HG02763 (cell line): ENCODE measurements at regions not wholly inside any gene's neighbourhood (a gene's known extent, or its start where the extent isn't known, plus 50 kb on each side); places are given as distances from the start of the nearest gene placed in this dataset.
"Not testable (repeated sequence)": the region's sequence is repeated elsewhere in the genome, so short reads cannot be mapped to it uniquely, and the experiment has no call there.

Source experiments
- ATAC-seq: cut with Tn5 transposase; IDR thresholded peaks from one replicate; pipeline ENCODE4 v1.9.1; 2021; ENCODE audit warnings: mild to moderate bottlenecking, moderate library complexity; ENCODE audit not compliant: unreplicated experiment

DNA sequence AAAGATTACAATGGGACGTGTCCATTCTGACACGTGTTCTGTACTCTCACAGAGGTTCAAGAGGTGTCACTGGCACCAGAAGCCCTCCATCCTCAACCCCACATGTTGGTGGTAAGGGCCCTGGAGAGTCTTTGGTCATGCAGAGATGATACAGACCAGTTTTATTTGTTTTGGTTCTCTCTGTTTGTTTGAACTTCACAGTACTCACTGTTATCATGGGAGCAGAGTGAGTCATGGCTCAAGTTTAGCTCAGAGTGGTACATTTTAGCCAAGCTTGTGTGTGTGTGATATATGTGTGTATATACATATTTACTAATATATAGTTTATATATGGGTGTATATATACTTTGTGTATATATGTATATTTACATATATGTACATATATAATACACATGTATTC, 935.6 kb downstream of the GRID1 start:
- no peak for ATAC-seq

DNA sequence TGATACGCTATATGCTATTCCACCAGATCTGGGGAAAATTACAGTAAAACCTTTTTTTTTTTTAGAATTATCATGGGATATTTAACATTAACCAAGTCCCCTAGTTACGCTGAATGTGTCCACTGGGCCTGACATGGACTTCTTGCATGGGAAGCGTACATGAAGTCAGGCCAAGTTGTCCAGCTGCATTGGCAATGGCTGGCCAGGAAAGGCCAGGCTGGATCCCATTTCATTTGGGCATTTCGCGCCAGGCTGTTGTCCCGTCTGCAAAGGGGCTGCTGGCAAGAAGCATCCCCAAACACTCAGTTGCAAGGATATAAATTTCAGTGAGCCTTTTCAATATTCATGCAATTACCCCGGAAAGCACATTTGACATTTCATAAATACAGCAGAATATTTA, 933.3 kb downstream of the GRID1 start:
- no peak for ATAC-seq

DNA sequence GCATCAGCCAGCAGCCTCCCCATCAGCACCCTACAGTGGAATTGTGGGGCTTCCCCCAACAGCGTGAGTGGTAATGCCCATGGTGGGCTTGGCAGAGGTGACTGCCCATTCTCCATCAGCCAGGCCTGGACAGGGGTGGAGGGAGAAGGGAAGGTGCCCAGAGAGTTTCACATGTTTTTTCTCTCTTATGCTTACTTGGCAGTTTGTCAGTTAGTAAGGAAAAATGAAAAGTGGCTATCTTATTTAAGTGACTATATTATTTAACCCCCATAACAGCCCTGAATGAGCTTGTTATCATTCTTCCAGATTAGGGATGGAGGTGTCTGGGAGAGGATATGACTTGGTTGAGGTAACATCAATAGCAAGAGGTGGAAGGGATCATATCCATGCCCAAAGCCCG, 921.7 kb downstream of the GRID1 start:
- ATAC-seq: no peak

DNA sequence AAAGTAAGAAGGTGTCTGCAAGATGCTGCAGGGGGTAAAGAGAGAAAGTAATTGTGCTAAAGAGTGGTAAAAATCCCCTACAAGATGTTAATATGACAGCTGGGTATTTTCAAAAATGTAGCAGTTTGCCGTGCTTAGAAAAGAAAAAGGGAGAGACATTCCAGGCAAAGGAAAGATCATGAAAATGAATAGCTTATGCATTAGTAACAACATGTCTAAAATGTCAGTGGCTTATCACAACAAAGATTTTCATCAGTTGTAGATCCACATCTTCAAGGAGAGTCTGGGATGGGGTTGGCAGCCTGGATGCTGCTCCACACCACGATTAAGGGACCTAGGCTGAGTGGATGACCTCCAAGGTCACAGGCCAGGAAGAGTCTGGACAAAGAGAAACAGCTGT, 920.9 kb downstream of the GRID1 start:
- ATAC-seq: no peak

DNA sequence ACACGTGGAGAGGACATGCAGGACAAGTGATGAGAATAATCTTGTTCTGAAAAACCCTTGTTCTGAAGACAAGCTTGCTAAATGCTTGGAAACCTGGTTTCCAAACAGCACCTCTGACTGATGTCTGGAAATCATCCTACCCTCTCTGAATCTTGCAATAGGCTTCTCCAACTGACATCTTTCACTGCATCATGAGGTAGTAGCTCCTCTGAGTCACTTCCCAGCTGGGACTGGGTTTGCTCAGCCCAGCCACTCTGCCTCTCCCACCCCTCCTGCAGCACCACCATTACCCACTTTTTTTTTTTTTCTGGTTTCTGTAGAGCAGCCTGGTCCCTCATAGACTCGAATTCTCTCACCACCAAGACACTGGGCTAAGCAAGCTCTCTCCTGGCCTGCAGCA, 919.8 kb downstream of the GRID1 start:
- ATAC-seq: no peak

DNA sequence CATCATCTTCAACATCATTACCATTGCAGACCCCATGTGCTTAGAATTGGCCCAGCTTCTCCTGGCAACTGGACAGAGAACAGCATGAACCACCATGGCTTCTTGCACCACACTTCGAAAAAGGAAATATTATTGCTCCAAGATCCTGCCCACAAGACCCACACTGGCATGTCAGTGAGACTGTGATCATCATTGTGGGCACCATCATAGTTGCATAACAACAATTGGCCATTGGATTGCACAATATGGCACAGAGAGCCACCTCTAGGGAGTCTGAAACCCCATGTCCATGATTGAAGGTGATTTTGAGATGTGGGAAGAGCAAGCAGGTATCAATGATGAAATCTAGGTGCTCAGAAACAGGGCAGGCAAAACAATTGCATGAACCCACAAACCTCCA, 918.9 kb downstream of the GRID1 start:
- ATAC-seq: no peak

DNA sequence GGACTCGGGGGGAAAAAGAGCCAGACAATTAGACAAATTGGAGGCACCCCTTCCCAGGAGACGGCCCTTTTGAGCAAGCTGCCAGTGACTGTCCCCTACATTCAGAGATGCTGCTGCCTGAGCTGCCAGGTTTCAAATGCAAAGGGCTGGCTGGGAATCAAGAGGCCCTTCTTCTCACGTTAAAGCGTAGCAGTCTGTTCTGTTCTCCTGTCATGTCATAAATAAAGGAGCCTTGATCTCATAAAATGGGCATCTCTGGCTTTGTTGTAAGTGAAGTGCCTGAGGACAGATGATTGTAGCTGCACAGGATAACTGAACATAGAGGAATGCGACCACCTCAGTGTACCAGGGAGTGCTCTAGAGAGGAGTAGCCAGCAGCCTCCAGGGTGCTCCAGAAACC, 917.9 kb downstream of the GRID1 start:
- ATAC-seq: no peak

DNA sequence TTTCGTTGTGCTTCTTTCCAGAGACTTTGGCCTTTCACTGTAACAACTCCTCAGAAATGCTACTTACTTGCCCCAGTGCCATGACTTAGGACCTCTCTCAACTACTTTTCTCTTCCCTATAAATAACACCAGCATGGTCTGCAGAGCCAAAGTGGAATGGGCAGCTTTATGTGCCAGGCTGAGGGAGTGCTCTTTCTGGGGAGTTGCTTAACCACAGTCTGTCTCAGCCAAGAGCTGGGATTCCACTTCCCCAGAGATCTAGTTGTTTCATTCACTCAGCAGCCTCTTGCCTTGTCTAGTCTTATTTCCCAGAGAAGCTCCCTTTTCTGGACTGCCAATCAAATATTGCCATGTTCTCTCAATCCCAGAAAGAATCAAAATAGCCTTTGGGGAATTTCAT, 912.2 kb downstream of the GRID1 start:
- no peak for ATAC-seq

DNA sequence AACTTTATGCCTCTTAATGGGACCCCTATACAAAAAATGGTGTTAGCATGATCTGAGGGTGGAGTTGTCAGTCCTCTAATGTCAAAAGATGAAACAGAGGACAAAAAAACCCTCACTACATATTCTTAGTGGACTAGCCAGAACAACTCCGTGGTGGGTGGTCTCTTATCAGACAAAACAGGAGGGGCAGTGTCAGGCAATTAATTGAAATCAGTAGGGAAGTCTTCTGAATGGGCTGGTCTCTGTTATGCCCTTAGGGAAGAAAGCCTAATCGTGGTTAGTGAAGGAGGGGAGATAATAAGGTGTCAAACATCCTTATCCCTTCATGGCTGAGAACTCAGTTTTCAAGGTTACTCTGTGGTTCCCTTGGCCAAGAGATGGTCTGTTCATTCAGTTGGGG, 909.4 kb downstream of the GRID1 start:
- no peak for ATAC-seq

DNA sequence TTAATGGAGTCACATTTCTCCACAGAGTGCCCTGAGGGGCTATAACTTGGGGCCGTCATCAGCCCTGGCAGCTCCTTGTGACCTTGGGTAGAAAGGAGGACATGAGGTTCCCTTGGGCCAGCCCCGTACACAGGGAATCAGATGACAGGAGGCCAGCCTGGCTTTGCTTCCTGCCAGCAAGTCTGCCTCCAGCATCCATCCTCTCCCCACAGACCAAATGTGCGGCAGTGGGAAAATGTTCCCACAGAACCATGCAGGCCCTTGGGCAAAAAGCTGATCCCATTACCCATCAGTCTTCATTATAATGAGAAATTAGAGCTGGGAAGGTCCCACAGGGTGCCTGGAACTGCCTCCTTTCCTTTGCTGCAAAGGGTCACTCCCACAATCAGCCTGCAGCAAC, 908.3 kb downstream of the GRID1 start:
- no peak for ATAC-seq

DNA sequence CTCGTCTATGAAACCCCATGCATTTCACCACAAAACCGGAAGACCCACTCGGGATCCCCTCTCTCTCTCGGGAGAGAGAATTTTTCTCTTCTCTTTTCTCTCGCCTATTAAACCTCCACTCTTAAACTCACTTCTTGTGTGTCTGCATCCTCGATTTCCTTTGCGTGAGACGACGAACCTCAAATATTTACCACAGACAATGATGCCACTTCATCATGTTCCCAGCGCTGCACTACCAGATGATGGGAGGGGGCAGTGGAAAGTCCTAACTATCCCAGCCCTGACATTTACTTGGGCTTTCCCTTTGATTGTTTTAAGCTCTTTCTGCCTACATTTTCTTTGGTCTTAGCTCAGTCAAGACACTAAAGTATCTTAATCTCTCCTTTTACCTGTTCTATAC, 906.7 kb downstream of the GRID1 start:
- ATAC-seq: no peak

DNA sequence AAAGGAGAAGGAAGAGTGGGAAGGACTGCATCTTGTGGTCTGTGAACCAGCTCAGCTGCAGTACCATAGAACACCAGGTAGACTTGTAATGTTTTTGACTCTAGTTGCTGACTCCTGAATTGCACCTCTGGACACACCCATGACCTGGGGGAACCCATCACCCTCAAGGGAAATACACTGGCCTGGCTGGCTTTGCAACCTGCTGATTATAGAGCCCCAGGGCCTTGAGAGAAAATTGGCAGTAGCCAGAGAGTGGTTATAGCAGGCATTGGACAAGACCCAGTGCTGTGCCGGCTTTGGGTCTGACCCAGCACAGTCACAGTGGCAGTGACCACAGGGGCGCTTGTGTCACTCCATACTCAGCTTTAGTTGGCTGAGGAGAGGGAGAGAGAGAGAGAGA, 902.3 kb downstream of the GRID1 start:
- ATAC-seq: no peak

DNA sequence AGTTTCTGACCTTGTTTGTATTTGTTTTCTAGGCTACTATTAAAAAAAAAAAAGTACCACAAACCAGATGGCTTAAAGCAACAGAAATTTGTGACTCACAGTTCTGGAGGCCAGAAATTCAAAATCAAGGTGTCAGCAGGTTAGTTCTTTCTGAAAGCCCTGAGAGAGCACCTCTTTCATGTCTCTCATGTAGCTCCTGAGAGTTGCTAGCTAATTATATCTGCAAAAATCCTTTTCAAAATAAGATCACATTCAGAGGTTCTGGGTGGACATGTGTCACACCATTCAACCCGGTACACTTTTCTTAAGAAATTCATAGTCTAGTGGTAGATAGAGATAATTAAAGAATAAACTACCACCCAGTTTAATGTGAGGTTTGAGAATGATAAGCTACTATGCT, 888.6 kb downstream of the GRID1 start:
- ATAC-seq: no peak

DNA sequence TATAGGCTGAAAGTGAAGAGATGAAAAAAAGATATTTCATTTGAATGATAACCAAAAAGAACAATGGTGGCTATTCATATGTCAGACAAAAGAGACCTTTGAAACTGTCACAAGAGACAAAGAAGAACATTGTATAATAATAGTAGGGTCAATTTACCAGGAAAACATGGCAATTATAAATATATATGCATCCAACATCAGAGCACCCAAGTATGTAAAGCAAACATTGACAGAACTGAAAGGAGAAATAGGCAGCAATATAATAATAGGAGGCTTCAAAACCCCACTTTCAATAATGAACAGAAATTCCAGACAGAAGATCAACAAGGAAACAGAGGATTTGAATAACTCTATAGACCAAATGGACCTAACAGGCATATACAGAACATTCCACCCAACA, 876.2 kb downstream of the GRID1 start:
- ATAC-seq: no peak

DNA sequence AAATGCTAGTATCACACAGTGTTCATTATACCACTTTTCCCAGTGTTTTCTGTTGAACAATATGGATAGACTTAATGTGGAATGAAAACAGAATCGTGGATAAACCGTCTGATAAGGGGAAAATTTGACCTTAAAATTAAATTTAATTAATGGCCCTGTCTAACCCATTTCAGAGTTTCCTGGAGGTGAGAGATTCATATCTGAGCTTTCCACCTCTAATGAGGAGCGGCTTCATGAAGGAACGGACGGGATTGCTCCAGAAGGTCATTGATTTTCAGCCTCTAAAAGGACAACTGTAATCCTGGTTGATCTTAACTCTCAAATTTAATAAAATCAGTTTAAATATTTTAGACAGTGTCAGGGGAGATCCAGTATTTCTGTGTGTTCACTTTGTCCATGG, 874.9 kb downstream of the GRID1 start:
- no peak for ATAC-seq

DNA sequence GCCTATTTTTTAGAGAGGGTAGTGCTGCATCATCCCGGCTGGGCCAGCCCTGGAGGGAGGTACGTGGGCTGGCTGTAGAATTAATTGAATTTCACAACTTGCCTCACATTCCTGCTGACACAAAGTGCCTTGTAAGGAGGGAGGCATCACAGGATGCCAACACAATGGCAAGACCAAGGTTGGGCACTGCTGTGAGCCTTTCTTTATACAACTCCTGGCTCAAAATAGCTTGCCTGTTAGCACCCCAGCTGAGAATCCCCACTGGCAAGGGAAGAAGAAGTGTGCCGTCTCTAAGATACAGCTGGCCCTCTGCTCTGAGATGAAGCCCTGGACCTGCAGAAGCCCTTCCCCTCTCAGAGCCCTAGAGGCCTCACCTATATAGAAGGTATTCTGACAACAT, 873.9 kb downstream of the GRID1 start:
- no peak for ATAC-seq

DNA sequence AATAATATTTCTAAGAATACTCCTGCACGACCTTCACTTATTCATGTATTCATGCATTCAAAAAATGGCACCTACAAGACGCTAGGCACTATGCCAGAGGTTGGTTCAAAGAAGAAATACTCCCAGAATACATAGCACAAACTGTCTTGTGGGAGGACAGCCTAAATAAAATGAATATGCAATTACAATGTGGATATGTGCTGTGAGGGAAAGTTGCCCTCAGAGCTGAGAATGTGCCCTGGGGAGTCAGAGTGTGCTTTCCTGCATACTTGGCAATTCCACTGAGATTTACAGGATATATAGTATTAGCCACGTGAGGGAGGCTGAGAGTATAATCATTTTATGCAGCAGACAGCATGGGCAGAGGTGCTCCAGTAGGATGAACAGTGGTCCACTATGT, 872.9 kb downstream of the GRID1 start:
- no peak for ATAC-seq

DNA sequence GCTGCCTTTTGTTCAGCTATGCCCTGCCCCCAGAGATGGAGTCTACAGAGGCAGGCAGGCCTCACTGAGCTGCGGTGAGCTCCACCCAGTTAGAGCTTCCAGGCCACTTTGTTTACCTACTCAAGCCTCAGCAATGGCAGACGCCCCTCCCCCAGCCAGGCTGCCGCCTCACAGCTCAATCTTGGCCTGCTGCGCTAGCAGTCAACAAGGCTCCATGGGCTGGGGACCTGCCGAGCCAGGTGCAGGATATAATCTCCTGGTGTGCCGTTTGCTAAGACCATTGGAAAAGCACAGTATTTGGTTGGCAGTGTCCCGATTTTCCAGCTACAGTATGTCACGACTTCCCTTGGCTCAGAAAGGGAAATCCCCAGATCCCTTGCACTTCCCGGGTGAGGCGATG, 862.0 kb downstream of the GRID1 start:
- not testable (repeated sequence) for ATAC-seq

DNA sequence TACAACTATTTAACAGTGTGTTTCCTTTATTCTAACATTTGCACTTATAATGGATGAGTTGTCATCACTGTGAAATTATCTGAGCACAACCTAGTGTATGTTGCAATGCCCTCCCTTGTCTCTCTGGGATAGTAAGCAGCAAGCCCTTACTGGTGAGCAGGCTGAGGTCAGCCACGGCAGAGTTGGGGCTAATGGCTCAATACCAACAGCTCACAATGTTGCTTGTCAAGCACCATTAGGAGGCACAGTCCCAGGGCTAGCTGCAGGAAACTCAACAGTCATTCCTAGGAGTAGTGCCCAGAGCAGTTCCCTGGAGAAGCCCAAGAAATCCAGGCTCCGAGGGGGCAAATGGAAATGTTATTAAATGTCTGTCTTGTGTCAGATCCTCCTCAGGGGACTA, 858.4 kb downstream of the GRID1 start:
- ATAC-seq: no peak

DNA sequence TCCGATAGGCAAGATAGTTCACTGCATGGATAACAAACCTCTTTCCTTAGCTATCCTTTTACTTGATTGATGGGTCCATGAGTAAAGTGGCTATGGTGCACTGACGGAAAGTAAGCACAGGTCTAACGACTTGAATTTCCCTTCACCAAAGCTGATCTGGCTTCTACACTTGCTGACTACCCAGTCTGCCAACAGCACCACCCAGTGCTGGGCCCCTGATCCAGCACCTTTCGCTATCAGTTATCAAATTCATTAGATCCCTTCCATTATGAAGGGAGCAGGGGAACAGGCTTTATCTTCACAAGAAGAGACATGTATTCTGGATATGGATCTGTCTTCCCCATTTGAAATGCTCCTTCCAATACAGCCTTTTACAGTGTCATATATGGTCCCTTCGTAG, 855.9 kb downstream of the GRID1 start:
- no peak for ATAC-seq

DNA sequence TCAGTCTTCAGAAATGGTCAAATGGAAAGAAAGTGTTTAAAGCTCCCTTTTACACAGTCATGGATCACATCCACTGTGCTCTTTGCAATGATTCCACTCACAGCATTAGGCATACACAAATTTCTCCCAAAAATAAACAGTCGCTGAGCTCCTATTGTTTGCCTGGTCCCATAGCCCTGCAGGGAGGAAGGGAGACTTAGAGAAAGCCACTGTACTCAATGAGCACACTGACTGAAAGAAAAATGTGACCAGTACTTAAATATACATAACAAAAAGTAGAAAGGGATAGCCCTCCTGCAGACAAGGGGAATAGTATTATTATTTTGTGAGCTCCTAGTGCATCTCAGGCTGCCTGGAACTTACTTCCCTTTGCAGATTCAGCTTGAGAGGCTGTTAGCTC, 853.2 kb downstream of the GRID1 start:
- ATAC-seq: no peak

DNA sequence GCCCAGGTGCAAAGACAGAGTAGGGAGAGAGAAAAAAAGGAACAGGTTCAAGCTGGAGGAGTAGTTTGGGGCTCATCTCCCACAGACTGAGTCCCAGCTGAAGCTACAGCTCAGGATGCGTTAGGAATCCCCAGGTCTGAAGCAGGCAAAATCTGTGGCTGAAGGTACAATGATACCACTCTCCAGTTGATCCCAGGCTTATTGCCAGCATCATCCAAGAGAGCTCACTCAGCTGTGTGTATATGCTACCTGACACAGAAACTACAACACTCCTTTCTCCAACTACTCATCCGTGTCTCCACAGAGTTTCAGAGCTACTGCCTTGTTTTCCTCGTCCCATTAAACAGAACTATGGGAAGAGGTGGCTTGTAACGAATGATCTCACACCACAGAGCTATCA, 851.3 kb downstream of the GRID1 start:
- no peak for ATAC-seq

DNA sequence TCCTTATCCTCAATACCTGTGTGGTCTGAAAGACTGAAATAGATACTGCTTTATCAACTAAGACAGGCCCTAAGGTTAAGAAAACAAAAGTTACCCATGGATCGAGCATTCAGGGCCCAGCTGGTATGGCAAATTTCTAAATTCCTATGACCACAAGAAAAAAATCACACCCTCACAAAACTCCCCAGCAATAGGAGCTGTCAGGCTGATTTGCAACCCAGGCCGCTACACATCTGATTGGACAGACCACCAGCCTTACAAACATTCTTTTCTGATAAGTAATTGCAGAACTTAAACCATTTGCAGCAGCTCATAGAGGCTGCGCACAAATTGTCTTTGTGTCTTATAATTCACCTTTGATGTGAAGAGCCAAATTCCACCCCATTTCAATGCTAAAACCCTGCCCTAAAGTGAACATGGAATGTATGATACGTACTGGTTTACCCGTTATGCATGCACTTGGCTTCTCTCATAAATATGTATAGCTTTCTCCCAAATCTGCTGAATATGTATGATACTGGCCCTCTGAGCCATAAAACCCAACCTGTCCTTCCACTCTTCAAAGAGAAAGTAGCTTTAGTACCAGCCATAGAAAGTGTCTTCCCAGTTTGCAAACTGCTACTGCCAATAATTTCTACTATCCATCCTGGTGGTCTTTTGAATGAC, 842.5 kb downstream of the GRID1 start:
- no peak for ATAC-seq
